A673 (cell line): ENCODE measurements at regions not wholly inside any gene's neighbourhood (a gene's known extent, or its start where the extent isn't known, plus 50 kb on each side); places are given as distances from the start of the nearest gene placed in this dataset.

Experiments
- BruUV-seq: library from RNA; stranded (reverse); fragments of 400-500 nt; replicated peaks from 2 replicates; lab custom pipeline; 2021; lab: Mats Ljungman, UMichigan
- CTCF ChIA-PET: fragments of 300-600 bp; sonication (Branson Sonifier 250); formaldehyde crosslinking; loops from one replicate; lab custom pipeline; 2022; ENCODE audit warnings: antibody characterized with exemption; lab: Charles Lee
- POLR2A ChIA-PET: fragments of 300-600 bp; sonication (Branson Sonifier 250); formaldehyde crosslinking; loops from one replicate; lab custom pipeline; 2022; ENCODE audit warnings: antibody characterized with exemption; ENCODE audit not compliant: low non-redundant PET; lab: Charles Lee
- DNase-seq: peaks from one replicate; pipeline ENCODE4 v3.0.0-alpha.2; 2015; ENCODE audit warnings: low spot score
- H3K27ac ChIP-seq: fragments of 200-600 bp; sonication (generic); 2 replicates; pipeline ENCODE4 v1.5.1; 2016; ENCODE audit warnings: mixed run types, low read depth, mild to moderate bottlenecking, mixed read lengths, antibody characterized with exemption, low read length; ENCODE audit not compliant: poor library complexity, severe bottlenecking
- H3K27me3 ChIP-seq: fragments of 200-600 bp; sonication (generic); replicated peaks from 2 replicates; pipeline ENCODE4 v1.6.1; 2017; ENCODE audit warnings: mixed run types, low read depth, mild to moderate bottlenecking, mixed read lengths, antibody characterized with exemption, low read length; ENCODE audit not compliant: insufficient read depth, poor library complexity
- H3K36me3 ChIP-seq: fragments of 200-600 bp; sonication (generic); 2 replicates; pipeline ENCODE4 v1.6.1; 2016; ENCODE audit warnings: mixed run types, mild to moderate bottlenecking, mixed read lengths, antibody characterized with exemption, low read length; ENCODE audit not compliant: insufficient read depth, poor library complexity, severe bottlenecking
- H3K4me1 ChIP-seq: fragments of 200-600 bp; sonication (generic); 2 replicates; pipeline ENCODE4 v1.6.1; 2017; ENCODE audit warnings: mixed run types, mild to moderate bottlenecking, mixed read lengths, antibody characterized with exemption, low read length; ENCODE audit not compliant: insufficient read depth, poor library complexity, severe bottlenecking
- H3K4me3 ChIP-seq: fragments of 200-600 bp; sonication (generic); 2 replicates; pipeline ENCODE4 v1.5.1; 2016; ENCODE audit warnings: low read depth, mixed run types, mild to moderate bottlenecking, mixed read lengths, low read length; ENCODE audit not compliant: poor library complexity, severe bottlenecking
- H3K9me3 ChIP-seq: fragments of 200-600 bp; sonication (generic); 2 replicates; pipeline ENCODE4 v1.6.1; 2016; ENCODE audit warnings: mixed run types, low read depth, mild to moderate bottlenecking, mixed read lengths, antibody characterized with exemption, low read length; ENCODE audit not compliant: poor library complexity, severe bottlenecking
- CTCF ChIP-seq: fragments of 300-800, 200-600 bp; sonication (generic); conservative IDR thresholded peaks from 2 replicates; pipeline ENCODE4 v1.5.1; 2017; ENCODE audit warnings: low read depth, mild to moderate bottlenecking, antibody characterized with exemption, low read length, moderate library complexity, mixed read lengths
- EZH2 ChIP-seq: fragments of 200-600 bp; sonication (generic); IDR thresholded peaks from 2 replicates; pipeline ENCODE4 v1.6.1; 2017; ENCODE audit warnings: borderline replicate concordance, low read depth, mild to moderate bottlenecking, mixed read lengths, antibody characterized with exemption, low read length; ENCODE audit not compliant: poor library complexity, severe bottlenecking
- intact Hi-C: fragments of 100-400 bp; cut with micrococcal nuclease; formaldehyde crosslinking; loops from one replicate; pipeline ENCODE4 v1.10.0; 2022; ENCODE audit not compliant: unreplicated experiment

GRCh38 chr5:155959082-155959481 is 367.9 kb upstream of the SGCD start:
- H3K9me3 ChIP-seq = no peaks in the 10 kb centered on the region
- no peaks in the 10 kb centered on the region for H3K36me3 ChIP-seq
- intact Hi-C loops = no loop called here
- H3K4me3 ChIP-seq = no peak overlapping the region
- no peak overlapping the region for H3K27ac ChIP-seq
- no TSS peak for BruUV-seq
- H3K27me3 ChIP-seq = no peaks in the 10 kb centered on the region
- TF ChIP-seq EZH2 (no peak), CTCF (no peak)
- CTCF ChIA-PET = no interaction called here
- no peaks in the 10 kb centered on the region for H3K4me1 ChIP-seq
- POLR2A ChIA-PET = no interaction called here
- DNase-seq = no peak

- no peak overlapping the region for H3K27ac ChIP-seq
- no peaks in the 10 kb centered on the region for H3K36me3 ChIP-seq
- no peaks in the 10 kb centered on the region for H3K27me3 ChIP-seq
- ChIA-PET CTCF (no interaction called here), POLR2A (no interaction called here)
- TF ChIP-seq CTCF (no peak), EZH2 (no peak)
- no peaks in the 10 kb centered on the region for H3K9me3 ChIP-seq
- no peak overlapping the region for H3K4me3 ChIP-seq
- intact Hi-C loops = no loop called here
- H3K4me1 ChIP-seq = no peaks in the 10 kb centered on the region
- DNase-seq = no peak
- BruUV-seq = no TSS peak
These were observed 366.8 kb upstream of the SGCD start for GRCh38 chr5:155960177-155960576.

- Histone ChIP-seq H3K27ac (no peak overlapping the region), H3K4me3 (no peak overlapping the region), H3K36me3 (no peaks in the 10 kb centered on the region), H3K9me3 (no peaks in the 10 kb centered on the region), H3K27me3 (no peaks in the 10 kb centered on the region), H3K4me1 (no peaks in the 10 kb centered on the region)
- intact Hi-C loops = no loop called here
- no peak for DNase-seq
- CTCF ChIA-PET = no interaction called here
- no TSS peak for BruUV-seq
- no peak for TF ChIP-seq EZH2
- no peak for TF ChIP-seq CTCF
- POLR2A ChIA-PET = no interaction called here
These were observed 357.4 kb upstream of the SGCD start for GRCh38 chr5:155969537-155969936.
